ENCODE measurements at regions not wholly inside any gene's neighbourhood (a gene's known extent, or its start where the extent isn't known, plus 50 kb on each side); places are given as distances from the start of the nearest gene placed in this dataset.

GRCh38 chr16:62829084-62829483 lies 792.8 kb upstream of the CDH8 start:
- no peak for ATAC-seq (ENCODE audit: low read depth)
- intact Hi-C loops (cut with micrococcal nuclease): no loop called here
- ChIA-PET CTCF (no interaction called here), POLR2A (no interaction called here)
- no peaks in the 10 kb centered on the region for H3K36me3 Mint-ChIP-seq (ENCODE audit: low read depth)
- H3K27me3 Mint-ChIP-seq: no peaks in the 10 kb centered on the region
- TF ChIP-seq, protein P1, sequence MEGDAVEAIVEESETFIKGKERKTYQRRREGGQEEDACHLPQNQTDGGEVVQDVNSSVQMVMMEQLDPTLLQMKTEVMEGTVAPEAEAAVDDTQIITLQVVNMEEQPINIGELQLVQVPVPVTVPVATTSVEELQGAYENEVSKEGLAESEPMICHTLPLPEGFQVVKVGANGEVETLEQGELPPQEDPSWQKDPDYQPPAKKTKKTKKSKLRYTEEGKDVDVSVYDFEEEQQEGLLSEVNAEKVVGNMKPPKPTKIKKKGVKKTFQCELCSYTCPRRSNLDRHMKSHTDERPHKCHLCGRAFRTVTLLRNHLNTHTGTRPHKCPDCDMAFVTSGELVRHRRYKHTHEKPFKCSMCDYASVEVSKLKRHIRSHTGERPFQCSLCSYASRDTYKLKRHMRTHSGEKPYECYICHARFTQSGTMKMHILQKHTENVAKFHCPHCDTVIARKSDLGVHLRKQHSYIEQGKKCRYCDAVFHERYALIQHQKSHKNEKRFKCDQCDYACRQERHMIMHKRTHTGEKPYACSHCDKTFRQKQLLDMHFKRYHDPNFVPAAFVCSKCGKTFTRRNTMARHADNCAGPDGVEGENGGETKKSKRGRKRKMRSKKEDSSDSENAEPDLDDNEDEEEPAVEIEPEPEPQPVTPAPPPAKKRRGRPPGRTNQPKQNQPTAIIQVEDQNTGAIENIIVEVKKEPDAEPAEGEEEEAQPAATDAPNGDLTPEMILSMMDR (IDR thresholded peaks at IDR 0.05): no peak
- peaks cover 5% of the 10 kb centered on the region for H3K9me3 Mint-ChIP-seq
- no peak overlapping the region for H3K27ac Mint-ChIP-seq
- no peaks in the 10 kb centered on the region for H3K4me1 Mint-ChIP-seq
- DNase-seq: no peak
- H3K4me3 Mint-ChIP-seq: no peak overlapping the region

DNA sequence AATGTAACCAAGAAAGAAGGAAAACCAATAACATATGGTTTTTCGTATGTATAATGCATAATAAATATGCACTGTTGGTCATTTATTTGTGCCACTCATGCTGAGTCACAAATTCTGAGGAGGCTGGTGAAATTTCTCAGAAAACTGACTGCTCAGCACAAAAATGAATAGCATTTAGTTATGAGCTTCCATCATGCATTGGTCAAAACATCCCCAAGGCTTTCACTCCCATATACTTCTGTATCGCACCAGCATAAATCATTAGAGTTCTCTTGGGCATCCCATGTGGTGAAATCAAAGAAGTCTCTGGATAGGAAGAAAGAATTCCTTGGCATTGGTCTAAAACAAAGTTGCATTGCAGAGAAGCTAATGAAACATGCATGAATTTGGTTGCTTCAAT lies 785.6 kb upstream of the CDH8 start:
- no peak overlapping the region for H3K27ac Mint-ChIP-seq
- H3K4me1 Mint-ChIP-seq: no peaks in the 10 kb centered on the region
- H3K4me3 Mint-ChIP-seq: no peak overlapping the region
- no peak for DNase-seq
- no peaks in the 10 kb centered on the region for H3K27me3 Mint-ChIP-seq
- CTCF ChIA-PET: no interaction called here
- TF ChIP-seq, protein P1 (IDR thresholded peaks at IDR 0.05): no peak
- intact Hi-C loops (cut with micrococcal nuclease): no loop called here
- peaks cover 14% of the 10 kb centered on the region for H3K9me3 Mint-ChIP-seq
- no peaks in the 10 kb centered on the region for H3K36me3 Mint-ChIP-seq (ENCODE audit: low read depth)
- ATAC-seq (ENCODE audit: low read depth): no peak
- POLR2A ChIA-PET: no interaction called here

DNA sequence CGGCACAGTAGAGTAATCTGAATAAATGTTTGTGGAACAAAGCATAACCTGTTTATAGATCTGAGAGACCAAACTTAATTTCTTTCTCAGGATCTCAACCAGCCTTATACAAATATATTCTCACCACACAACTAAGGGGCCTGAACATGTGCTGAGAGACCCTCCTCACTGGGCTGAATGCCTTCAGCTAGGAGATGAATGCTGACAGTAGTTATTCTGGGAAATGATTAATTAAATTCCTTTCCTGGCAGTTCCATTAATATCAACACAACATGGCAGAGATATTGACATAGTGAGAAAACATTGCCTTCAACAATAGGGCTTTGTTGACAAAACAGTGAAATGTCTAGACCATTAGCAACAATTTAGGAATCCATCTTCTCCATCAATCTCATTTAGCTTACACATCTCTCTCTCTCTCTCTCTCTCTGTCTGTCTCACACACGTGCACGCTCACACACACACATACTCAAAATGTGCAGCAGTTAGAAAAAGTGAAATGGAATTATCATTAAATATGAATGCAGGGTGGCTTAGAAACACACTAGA lies 780.8 kb upstream of the CDH8 start:
- Mint-ChIP-seq H3K27me3 (no peaks in the 10 kb centered on the region), H3K36me3 (ENCODE audit: low read depth) (no peaks in the 10 kb centered on the region), H3K9me3 (peaks cover 16% of the 10 kb centered on the region), H3K4me1 (no peaks in the 10 kb centered on the region), H3K4me3 (no peak overlapping the region), H3K27ac (no peak overlapping the region)
- POLR2A ChIA-PET: no interaction called here
- no peak for ATAC-seq (ENCODE audit: low read depth)
- TF ChIP-seq, protein P1 (IDR thresholded peaks at IDR 0.05): no peak
- CTCF ChIA-PET: no interaction called here
- intact Hi-C loops (cut with micrococcal nuclease): no loop called here
- no peak for DNase-seq

DNA sequence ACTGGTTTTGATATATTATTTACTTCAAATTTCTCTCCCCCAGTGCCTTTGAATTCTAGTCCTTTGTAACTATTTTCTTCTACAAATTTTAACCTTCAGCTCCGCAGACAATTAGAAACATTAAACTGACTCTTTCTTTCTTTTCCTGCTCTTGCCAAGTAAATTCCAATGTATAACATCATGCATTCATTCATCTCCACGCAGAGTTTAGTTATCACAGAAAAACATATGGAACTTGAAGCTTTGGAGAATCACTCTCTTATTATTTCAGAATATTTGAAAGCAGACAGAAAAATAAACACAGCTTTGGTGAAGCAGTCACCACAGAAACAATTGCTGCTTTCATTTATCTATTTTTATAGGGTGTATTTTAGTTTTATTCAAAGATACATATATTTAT lies 778.7 kb upstream of the CDH8 start:
- DNase-seq (no peak), ATAC-seq (ENCODE audit: low read depth) (no peak)
- ChIA-PET CTCF (no interaction called here), POLR2A (no interaction called here)
- H3K4me1 Mint-ChIP-seq: no peaks in the 10 kb centered on the region
- no peaks in the 10 kb centered on the region for H3K27me3 Mint-ChIP-seq
- TF ChIP-seq, protein P1 (IDR thresholded peaks at IDR 0.05): no peak
- no peak overlapping the region for H3K27ac Mint-ChIP-seq
- H3K4me3 Mint-ChIP-seq: no peak overlapping the region
- no peaks in the 10 kb centered on the region for H3K36me3 Mint-ChIP-seq (ENCODE audit: low read depth)
- intact Hi-C loops (cut with micrococcal nuclease): no loop called here
- H3K9me3 Mint-ChIP-seq: peaks cover 12% of the 10 kb centered on the region

DNA sequence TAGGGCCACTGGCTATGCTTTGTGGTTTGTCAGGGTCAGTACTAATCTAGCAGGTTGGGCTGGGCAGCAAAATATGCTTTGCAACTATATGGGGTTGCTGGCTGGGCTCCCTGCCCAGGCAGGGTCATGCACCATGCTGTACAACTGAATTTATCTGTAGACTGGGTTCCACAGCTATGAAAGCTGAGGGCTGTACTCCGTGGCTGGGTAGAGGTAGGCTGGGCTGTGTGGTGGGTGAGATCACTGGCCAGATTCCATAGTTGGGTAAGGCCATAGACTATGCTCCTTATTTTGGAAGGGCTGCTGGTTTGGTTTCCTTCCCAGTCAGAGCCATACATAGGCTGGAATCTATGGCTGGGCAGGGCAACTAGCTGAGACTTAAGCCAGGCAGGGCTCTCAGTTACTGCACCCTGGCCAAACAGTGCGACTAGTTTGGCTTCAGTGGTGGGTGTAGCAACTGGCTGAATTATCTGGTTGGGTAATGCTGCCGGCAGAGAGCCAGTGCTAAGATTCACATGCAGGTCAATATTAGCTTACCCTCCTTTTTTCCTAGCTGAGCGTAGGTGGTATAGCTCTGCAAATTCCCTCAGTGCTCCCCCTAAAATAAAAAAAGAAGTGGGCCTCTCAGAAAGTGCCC lies 769.1 kb upstream of the CDH8 start:
- Mint-ChIP-seq H3K4me1 (no peaks in the 10 kb centered on the region), H3K9me3 (peaks cover 12% of the 10 kb centered on the region), H3K36me3 (ENCODE audit: low read depth) (no peaks in the 10 kb centered on the region), H3K27me3 (no peaks in the 10 kb centered on the region), H3K27ac (no peak overlapping the region), H3K4me3 (no peak overlapping the region)
- ChIA-PET CTCF (no interaction called here), POLR2A (no interaction called here)
- DNase-seq (no peak), ATAC-seq (ENCODE audit: low read depth) (no peak)
- intact Hi-C loops (cut with micrococcal nuclease): no loop called here
- TF ChIP-seq, protein P1 (IDR thresholded peaks at IDR 0.05): no peak

Measured in activated B cell treated with CpG ODN at 0.5 μM for 24 hours (primary cell).